ENCODE measurements at regions not wholly inside any gene's neighbourhood (a gene's known extent, or its start where the extent isn't known, plus 50 kb on each side); places are given as distances from the start of the nearest gene placed in this dataset.
"Not testable (repeated sequence)": the region's sequence is repeated elsewhere in the genome, so short reads cannot be mapped to it uniquely, and the experiment has no call there.

- Mint-ChIP-seq H3K27ac (no peak overlapping the region), H3K27me3 (no peaks in the 10 kb centered on the region), H3K4me1 (no peaks in the 10 kb centered on the region), H3K4me3 (no peak overlapping the region), H3K36me3 (ENCODE audit: low read depth) (no peaks in the 10 kb centered on the region)
- H3K9me3 ChIP-seq (ENCODE audit: control insufficient read depth, low read length, poor library complexity, severe bottlenecking), result no peaks in the 10 kb centered on the region
- ATAC-seq (no peak), DNase-seq (no peak)
Observed at GRCh38 chr13:22861958-22862466, 318.8 kb upstream of the SGCG start.

GRCh38 chr13:22862478-22862877 is 318.3 kb upstream of the SGCG start:
- H3K27ac Mint-ChIP-seq, result no peak overlapping the region

GRCh38 chr13:22866221-22866620 is 314.6 kb upstream of the SGCG start:
- DNase-seq (no peak), ATAC-seq (no peak)
- H3K27ac Mint-ChIP-seq, result no peak overlapping the region
- H3K27me3 Mint-ChIP-seq, result no peaks in the 10 kb centered on the region
- H3K4me1 Mint-ChIP-seq, result no peaks in the 10 kb centered on the region
- no peak overlapping the region for H3K4me3 Mint-ChIP-seq
- H3K36me3 Mint-ChIP-seq (ENCODE audit: low read depth), result no peaks in the 10 kb centered on the region
- no peaks in the 10 kb centered on the region for H3K9me3 ChIP-seq (ENCODE audit: control insufficient read depth, low read length, poor library complexity, severe bottlenecking)

More at GRCh38 chr13:22862478-22862877, 318.3 kb upstream of the SGCG start:
- H3K4me3 Mint-ChIP-seq, result no peak overlapping the region
- ATAC-seq (no peak), DNase-seq (no peak)
- H3K9me3 ChIP-seq (ENCODE audit: control insufficient read depth, low read length, poor library complexity, severe bottlenecking), result no peaks in the 10 kb centered on the region
- no peaks in the 10 kb centered on the region for H3K36me3 Mint-ChIP-seq (ENCODE audit: low read depth)
- H3K27me3 Mint-ChIP-seq, result no peaks in the 10 kb centered on the region
- H3K4me1 Mint-ChIP-seq, result no peaks in the 10 kb centered on the region

- DNase-seq (no peak), ATAC-seq (no peak)
- H3K4me3 Mint-ChIP-seq, result no peak overlapping the region
- H3K36me3 Mint-ChIP-seq (ENCODE audit: low read depth), result no peaks in the 10 kb centered on the region
- no peak overlapping the region for H3K27ac Mint-ChIP-seq
- H3K9me3 ChIP-seq (ENCODE audit: control insufficient read depth, low read length, poor library complexity, severe bottlenecking), result no peaks in the 10 kb centered on the region
- peaks cover 5% of the 10 kb centered on the region for H3K27me3 Mint-ChIP-seq
- no peaks in the 10 kb centered on the region for H3K4me1 Mint-ChIP-seq
Observed at GRCh38 chr13:22871231-22871630, 309.5 kb upstream of the SGCG start.

- Mint-ChIP-seq H3K27me3 (peaks cover 5% of the 10 kb centered on the region), H3K4me3 (no peak overlapping the region), H3K4me1 (no peaks in the 10 kb centered on the region), H3K27ac (no peak overlapping the region), H3K36me3 (ENCODE audit: low read depth) (no peaks in the 10 kb centered on the region)
- DNase-seq (no peak), ATAC-seq (no peak)
- H3K9me3 ChIP-seq (ENCODE audit: control insufficient read depth, low read length, poor library complexity, severe bottlenecking), result no peaks in the 10 kb centered on the region
Observed at GRCh38 chr13:22874839-22875238, 305.9 kb upstream of the SGCG start.

- no peak overlapping the region for H3K27ac Mint-ChIP-seq
- H3K4me3 Mint-ChIP-seq, result no peak overlapping the region
- no peaks in the 10 kb centered on the region for H3K4me1 Mint-ChIP-seq
- ATAC-seq (no peak), DNase-seq (no peak)
- no peaks in the 10 kb centered on the region for H3K9me3 ChIP-seq (ENCODE audit: control insufficient read depth, low read length, poor library complexity, severe bottlenecking)
- no peaks in the 10 kb centered on the region for H3K36me3 Mint-ChIP-seq (ENCODE audit: low read depth)
- H3K27me3 Mint-ChIP-seq, result peaks cover 5% of the 10 kb centered on the region
Observed at GRCh38 chr13:22877421-22877820, 303.4 kb upstream of the SGCG start.

GRCh38 chr13:22880741-22881720 is 299.7 kb upstream of the SGCG start:
- ATAC-seq, result no peak
- Mint-ChIP-seq H3K4me1 (no peaks in the 10 kb centered on the region), H3K27ac (no peak overlapping the region), H3K27me3 (no peaks in the 10 kb centered on the region), H3K4me3 (no peak overlapping the region), H3K36me3 (ENCODE audit: low read depth) (no peaks in the 10 kb centered on the region)
- no peak for DNase-seq
- H3K9me3 ChIP-seq (ENCODE audit: control insufficient read depth, low read length, poor library complexity, severe bottlenecking), result no peaks in the 10 kb centered on the region

- not testable (repeated sequence) for ATAC-seq; H3K4me1 Mint-ChIP-seq; H3K4me3 Mint-ChIP-seq; H3K9me3 ChIP-seq (ENCODE audit: control insufficient read depth, low read length, poor library complexity, severe bottlenecking); H3K36me3 Mint-ChIP-seq (ENCODE audit: low read depth); DNase-seq; H3K27me3 Mint-ChIP-seq
- H3K27ac Mint-ChIP-seq, result peak overlapping the region; percentile 9
Observed at GRCh38 chr13:22881721-22882608, 298.8 kb upstream of the SGCG start.

- H3K36me3 Mint-ChIP-seq (ENCODE audit: low read depth), result no peaks in the 10 kb centered on the region
- no peaks in the 10 kb centered on the region for H3K27me3 Mint-ChIP-seq
- no peak overlapping the region for H3K4me3 Mint-ChIP-seq
- no peak for DNase-seq
- no peak overlapping the region for H3K27ac Mint-ChIP-seq
- H3K4me1 Mint-ChIP-seq, result no peaks in the 10 kb centered on the region
- no peaks in the 10 kb centered on the region for H3K9me3 ChIP-seq (ENCODE audit: control insufficient read depth, low read length, poor library complexity, severe bottlenecking)
- ATAC-seq, result no peak
Observed at GRCh38 chr13:22883262-22883840, 297.4 kb upstream of the SGCG start.

GRCh38 chr13:22883956-22884355 is 296.8 kb upstream of the SGCG start:
- no peak for ATAC-seq
- Mint-ChIP-seq H3K27ac (no peak overlapping the region), H3K36me3 (ENCODE audit: low read depth) (no peaks in the 10 kb centered on the region), H3K27me3 (no peaks in the 10 kb centered on the region), H3K4me1 (no peaks in the 10 kb centered on the region), H3K4me3 (no peak overlapping the region)
- no peak for DNase-seq
- H3K9me3 ChIP-seq (ENCODE audit: control insufficient read depth, low read length, poor library complexity, severe bottlenecking), result no peaks in the 10 kb centered on the region

GRCh38 chr13:22886061-22886460 is 294.7 kb upstream of the SGCG start:
- H3K4me1 Mint-ChIP-seq; ATAC-seq; H3K27ac Mint-ChIP-seq; H3K27me3 Mint-ChIP-seq; H3K9me3 ChIP-seq (ENCODE audit: control insufficient read depth, low read length, poor library complexity, severe bottlenecking); H3K4me3 Mint-ChIP-seq; DNase-seq; H3K36me3 Mint-ChIP-seq (ENCODE audit: low read depth): not testable (repeated sequence)

- not testable (repeated sequence) for H3K4me3 Mint-ChIP-seq; H3K36me3 Mint-ChIP-seq (ENCODE audit: low read depth); H3K9me3 ChIP-seq (ENCODE audit: control insufficient read depth, low read length, poor library complexity, severe bottlenecking); H3K27ac Mint-ChIP-seq; DNase-seq; ATAC-seq; H3K4me1 Mint-ChIP-seq; H3K27me3 Mint-ChIP-seq
Observed at GRCh38 chr13:22889376-22889775, 291.4 kb upstream of the SGCG start.

- no peaks in the 10 kb centered on the region for H3K9me3 ChIP-seq (ENCODE audit: control insufficient read depth, low read length, poor library complexity, severe bottlenecking)
- Mint-ChIP-seq H3K27me3 (peaks cover 9% of the 10 kb centered on the region), H3K27ac (no peak overlapping the region), H3K4me3 (no peak overlapping the region), H3K4me1 (no peaks in the 10 kb centered on the region), H3K36me3 (ENCODE audit: low read depth) (no peaks in the 10 kb centered on the region)
- ATAC-seq (no peak), DNase-seq (no peak)
Observed at GRCh38 chr13:22893204-22893603, 287.6 kb upstream of the SGCG start.
